ENCODE measurements at regions not wholly inside any gene's neighbourhood (a gene's known extent, or its start where the extent isn't known, plus 50 kb on each side); places are given as distances from the start of the nearest gene placed in this dataset.
"Not testable (repeated sequence)": the region's sequence is repeated elsewhere in the genome, so short reads cannot be mapped to it uniquely, and the experiment has no call there.

DNA sequence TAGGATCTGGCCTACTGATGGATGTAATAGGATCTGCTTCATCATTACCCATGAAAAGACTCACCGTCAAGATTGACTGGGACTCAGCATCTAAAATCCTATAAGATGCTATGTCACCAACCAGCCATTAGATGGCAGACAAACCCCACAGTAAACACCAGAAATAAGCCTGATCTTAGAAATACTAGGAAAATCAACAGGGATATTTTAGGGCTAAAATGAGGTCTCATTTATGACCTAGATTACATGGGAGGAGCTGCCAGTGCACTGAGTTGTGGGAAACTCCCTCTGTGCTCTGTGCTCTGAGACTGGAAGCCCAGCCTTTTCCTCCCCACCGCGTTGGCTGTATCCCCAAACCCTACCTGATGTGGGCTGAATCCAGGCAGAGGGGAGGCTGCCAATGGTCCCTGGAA lies 1335.8 kb downstream of the RPIA start:
- TF ChIP-seq, protein P1, sequence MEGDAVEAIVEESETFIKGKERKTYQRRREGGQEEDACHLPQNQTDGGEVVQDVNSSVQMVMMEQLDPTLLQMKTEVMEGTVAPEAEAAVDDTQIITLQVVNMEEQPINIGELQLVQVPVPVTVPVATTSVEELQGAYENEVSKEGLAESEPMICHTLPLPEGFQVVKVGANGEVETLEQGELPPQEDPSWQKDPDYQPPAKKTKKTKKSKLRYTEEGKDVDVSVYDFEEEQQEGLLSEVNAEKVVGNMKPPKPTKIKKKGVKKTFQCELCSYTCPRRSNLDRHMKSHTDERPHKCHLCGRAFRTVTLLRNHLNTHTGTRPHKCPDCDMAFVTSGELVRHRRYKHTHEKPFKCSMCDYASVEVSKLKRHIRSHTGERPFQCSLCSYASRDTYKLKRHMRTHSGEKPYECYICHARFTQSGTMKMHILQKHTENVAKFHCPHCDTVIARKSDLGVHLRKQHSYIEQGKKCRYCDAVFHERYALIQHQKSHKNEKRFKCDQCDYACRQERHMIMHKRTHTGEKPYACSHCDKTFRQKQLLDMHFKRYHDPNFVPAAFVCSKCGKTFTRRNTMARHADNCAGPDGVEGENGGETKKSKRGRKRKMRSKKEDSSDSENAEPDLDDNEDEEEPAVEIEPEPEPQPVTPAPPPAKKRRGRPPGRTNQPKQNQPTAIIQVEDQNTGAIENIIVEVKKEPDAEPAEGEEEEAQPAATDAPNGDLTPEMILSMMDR (IDR thresholded peaks at IDR 0.05; ENCODE audit: poor library complexity): not testable (repeated sequence)
- TF ChIP-seq EZH2 (IDR thresholded peaks at IDR 0.05; ENCODE audit: borderline replicate concordance); EZH2phosphoT487 (IDR thresholded peaks at IDR 0.05; ENCODE audit: low read depth, severe bottlenecking, unreplicated experiment): not testable (repeated sequence)
